HEK293T (cell line): ENCODE measurements at regions not wholly inside any gene's neighbourhood (a gene's known extent, or its start where the extent isn't known, plus 50 kb on each side); places are given as distances from the start of the nearest gene placed in this dataset.
"Not testable (repeated sequence)": the region's sequence is repeated elsewhere in the genome, so short reads cannot be mapped to it uniquely, and the experiment has no call there.

Experiments used
- CTCF ChIA-PET: fragments of 350-600 bp; formaldehyde crosslinking; extraction: SDS; loops from one replicate; lab custom pipeline; 2021; ENCODE audit warnings: antibody characterized with exemption, inconsistent platforms; lab: Yijun Ruan, JAX
- POLR2A ChIA-PET: fragments of 350-600 bp; formaldehyde crosslinking; extraction: SDS; loops from one replicate; lab custom pipeline; 2020; ENCODE audit warnings: antibody characterized with exemption, inconsistent platforms; lab: Yijun Ruan, JAX
- DNase-seq: peaks from one replicate; pipeline ENCODE4 v3.0.0; 2012; ENCODE audit warnings: mixed read lengths; ENCODE audit errors: extremely low spot score
- ARNT ChIP-seq: fragments of 450-650 bp; IDR thresholded peaks from 2 replicates; pipeline ENCODE4 v1.6.1; 2017; ENCODE audit warnings: mild to moderate bottlenecking
- BHLHE40 ChIP-seq: fragments of 450-650 bp; IDR thresholded peaks from 2 replicates; pipeline ENCODE4 v1.6.1; 2016; ENCODE audit warnings: mild to moderate bottlenecking, moderate library complexity, borderline replicate concordance
- CTBP1 ChIP-seq: fragments of 450-650 bp; IDR thresholded peaks from 2 replicates; pipeline ENCODE4 v1.6.1; 2016; ENCODE audit warnings: borderline replicate concordance
- ELF4 ChIP-seq: fragments of 450-650 bp; IDR thresholded peaks from 2 replicates; pipeline ENCODE4 v1.6.1; 2017; ENCODE audit warnings: antibody characterized with exemption
- FOXA1 ChIP-seq: fragments of 450-650 bp; IDR thresholded peaks from 2 replicates; pipeline ENCODE4 v1.6.1; 2016; ENCODE audit warnings: mild to moderate bottlenecking
- FOXK2 ChIP-seq: fragments of 450-650 bp; IDR thresholded peaks from 2 replicates; pipeline ENCODE4 v1.6.1; 2016; ENCODE audit warnings: mild to moderate bottlenecking
- FOXM1 ChIP-seq: fragments of 450-650 bp; IDR thresholded peaks from 2 replicates; pipeline ENCODE4 v1.6.1; 2017; ENCODE audit warnings: mild to moderate bottlenecking, borderline replicate concordance
- HDGF ChIP-seq: fragments of 450-650 bp; IDR thresholded peaks from 2 replicates; pipeline ENCODE4 v1.6.1; 2017; ENCODE audit warnings: antibody characterized with exemption, borderline replicate concordance
- L3MBTL2 ChIP-seq: fragments of 450-650 bp; conservative IDR thresholded peaks from 2 replicates; pipeline ENCODE4 v1.6.1; 2016; ENCODE audit warnings: mild to moderate bottlenecking
- LEF1 ChIP-seq: fragments of 450-650 bp; IDR thresholded peaks from 2 replicates; pipeline ENCODE4 v1.6.1; 2017; ENCODE audit warnings: mild to moderate bottlenecking, borderline replicate concordance
- NFRKB ChIP-seq: fragments of 450-650 bp; IDR thresholded peaks from 2 replicates; pipeline ENCODE4 v1.6.1; 2016; ENCODE audit warnings: mild to moderate bottlenecking, moderate library complexity
- SP1 ChIP-seq: fragments of 450-650 bp; IDR thresholded peaks from 2 replicates; pipeline ENCODE4 v1.6.1; 2017
- SUZ12 ChIP-seq: fragments of 450-650 bp; IDR thresholded peaks from 2 replicates; pipeline ENCODE4 v1.6.1; 2016; ENCODE audit warnings: mild to moderate bottlenecking
- TARDBP ChIP-seq: fragments of 450-650 bp; IDR thresholded peaks from 2 replicates; pipeline ENCODE4 v1.6.1; 2016
- ZNF384 ChIP-seq: fragments of 450-650 bp; IDR thresholded peaks from 2 replicates; pipeline ENCODE4 v1.6.1; 2016
- TF ChIP-seq, protein P1 (sequence below): fragments of 450-650 bp; IDR thresholded peaks from 2 replicates; pipeline ENCODE4 v1.6.1; 2016

DNA sequence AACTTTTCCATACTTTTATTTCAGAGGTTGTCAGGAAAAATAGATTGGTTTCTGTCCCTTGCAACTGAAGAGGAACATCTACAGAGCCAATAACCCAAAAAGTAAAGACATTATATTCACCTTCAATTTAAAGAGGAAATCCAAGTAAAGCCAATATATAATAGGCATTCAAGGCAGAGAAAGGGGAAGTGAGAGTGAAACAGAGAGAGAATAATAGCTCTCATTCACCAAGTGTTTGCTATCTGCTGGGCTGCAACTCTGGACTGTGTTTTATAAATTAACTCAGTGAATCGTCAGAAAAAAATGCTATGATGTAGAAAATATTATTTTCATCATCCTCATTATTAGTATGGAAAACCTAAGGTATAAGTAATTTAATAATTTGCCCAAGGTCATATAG is 448.5 kb downstream of the TRAM1L1 start:
- ChIA-PET CTCF (no interaction called here), POLR2A (no interaction called here)
- DNase-seq = no peak
- TF ChIP-seq, protein P1, sequence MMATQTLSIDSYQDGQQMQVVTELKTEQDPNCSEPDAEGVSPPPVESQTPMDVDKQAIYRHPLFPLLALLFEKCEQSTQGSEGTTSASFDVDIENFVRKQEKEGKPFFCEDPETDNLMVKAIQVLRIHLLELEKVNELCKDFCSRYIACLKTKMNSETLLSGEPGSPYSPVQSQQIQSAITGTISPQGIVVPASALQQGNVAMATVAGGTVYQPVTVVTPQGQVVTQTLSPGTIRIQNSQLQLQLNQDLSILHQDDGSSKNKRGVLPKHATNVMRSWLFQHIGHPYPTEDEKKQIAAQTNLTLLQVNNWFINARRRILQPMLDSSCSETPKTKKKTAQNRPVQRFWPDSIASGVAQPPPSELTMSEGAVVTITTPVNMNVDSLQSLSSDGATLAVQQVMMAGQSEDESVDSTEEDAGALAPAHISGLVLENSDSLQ = no peak
- TF ChIP-seq LEF1 (no peak), ZNF384 (no peak), FOXK2 (no peak), FOXM1 (no peak)

- no peak for DNase-seq
- ChIA-PET CTCF (no interaction called here), POLR2A (no interaction called here)
- no peak for TF ChIP-seq ARNT
- no peak for TF ChIP-seq HDGF
- no peak for TF ChIP-seq CTBP1
- no peak for TF ChIP-seq FOXA1
- TF ChIP-seq FOXK2 = no peak
- TF ChIP-seq SUZ12 = no peak
- no peak for TF ChIP-seq ELF4
- TF ChIP-seq ZNF384 = no peak
- no peak for TF ChIP-seq TARDBP
- no peak for TF ChIP-seq BHLHE40
- TF ChIP-seq LEF1 = no peak
- no peak for TF ChIP-seq L3MBTL2
- TF ChIP-seq NFRKB = no peak
- TF ChIP-seq, protein P1 = no peak
- no peak for TF ChIP-seq SP1
- no peak for TF ChIP-seq FOXM1
These were observed 453.1 kb downstream of the TRAM1L1 start for GRCh38 chr4:116632269-116632668.

DNA sequence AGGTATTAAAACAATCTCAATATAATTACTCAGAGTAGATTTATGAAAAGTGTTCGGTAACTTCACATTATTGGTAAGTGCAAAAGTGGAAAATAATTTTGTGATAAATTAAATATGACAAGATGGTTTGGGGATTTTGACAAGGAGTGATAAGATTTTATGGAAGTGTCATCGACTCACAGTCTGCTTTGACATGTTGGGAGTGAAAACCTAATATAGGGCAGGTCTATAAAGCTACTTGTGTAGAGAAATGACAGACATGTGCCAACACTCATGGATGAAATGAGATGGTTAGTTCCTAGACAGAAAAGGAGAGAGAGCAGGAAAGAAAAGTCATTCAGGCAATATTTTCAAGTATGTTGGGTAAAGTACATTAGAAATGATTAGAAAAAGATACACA is 456.8 kb downstream of the TRAM1L1 start:
- ChIA-PET CTCF (no interaction called here), POLR2A (no interaction called here)
- no peak for TF ChIP-seq ZNF384
- no peak for DNase-seq

DNA sequence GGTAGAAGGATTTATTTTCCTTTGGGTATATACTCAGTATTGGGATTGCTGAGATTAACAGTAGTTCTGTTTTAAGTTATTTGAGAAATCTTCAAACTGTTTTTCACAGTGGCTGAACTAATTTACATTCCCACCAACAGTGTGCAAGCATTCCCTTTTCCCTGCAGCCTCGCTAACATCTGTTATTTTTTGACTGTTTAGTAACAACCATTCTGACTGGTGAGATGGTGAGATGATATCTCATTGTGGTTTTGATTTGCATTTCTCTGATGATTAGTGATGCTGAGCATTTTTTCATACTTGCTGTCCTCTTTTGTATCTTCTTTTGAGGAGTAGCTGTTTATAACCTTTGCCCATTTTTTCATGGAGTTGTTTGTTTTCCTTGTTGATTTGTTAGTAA is 457.8 kb downstream of the TRAM1L1 start:
- no peak for DNase-seq
- POLR2A ChIA-PET = no interaction called here
- TF ChIP-seq ARNT (no peak), L3MBTL2 (no peak), TARDBP (no peak), HDGF (no peak), SUZ12 (no peak), FOXK2 (no peak), NFRKB (no peak), FOXM1 (no peak), LEF1 (no peak)
- CTCF ChIA-PET = no interaction called here

- POLR2A ChIA-PET, DNase-seq, CTCF ChIA-PET: not testable (repeated sequence)
These were observed 465.9 kb downstream of the TRAM1L1 start for GRCh38 chr4:116619508-116619907.

DNA sequence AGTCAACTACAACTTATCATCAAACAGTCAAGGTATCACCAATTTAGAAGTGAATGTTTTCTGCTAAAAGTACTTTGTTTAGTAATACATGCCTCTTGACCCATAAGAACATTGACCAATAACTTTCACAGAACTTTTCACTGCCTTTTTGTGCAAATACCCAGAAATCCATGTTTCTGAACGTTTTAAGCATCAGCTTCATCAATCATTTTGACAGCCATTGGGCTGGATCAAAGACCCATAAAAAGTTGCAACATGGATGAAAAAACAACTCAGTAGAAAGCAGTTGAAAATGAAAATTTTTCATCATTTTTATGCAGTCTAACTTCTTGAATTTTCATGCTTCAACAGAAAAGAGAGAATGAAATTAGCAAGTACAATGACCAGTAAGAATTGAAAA is 466.7 kb downstream of the TRAM1L1 start:
- POLR2A ChIA-PET = no interaction called here
- CTCF ChIA-PET = no interaction called here
- TF ChIP-seq, protein P1 = peak; percentile 61
- TF ChIP-seq FOXM1 (no peak), SUZ12 (no peak), BHLHE40 (no peak), NFRKB (no peak)

DNA sequence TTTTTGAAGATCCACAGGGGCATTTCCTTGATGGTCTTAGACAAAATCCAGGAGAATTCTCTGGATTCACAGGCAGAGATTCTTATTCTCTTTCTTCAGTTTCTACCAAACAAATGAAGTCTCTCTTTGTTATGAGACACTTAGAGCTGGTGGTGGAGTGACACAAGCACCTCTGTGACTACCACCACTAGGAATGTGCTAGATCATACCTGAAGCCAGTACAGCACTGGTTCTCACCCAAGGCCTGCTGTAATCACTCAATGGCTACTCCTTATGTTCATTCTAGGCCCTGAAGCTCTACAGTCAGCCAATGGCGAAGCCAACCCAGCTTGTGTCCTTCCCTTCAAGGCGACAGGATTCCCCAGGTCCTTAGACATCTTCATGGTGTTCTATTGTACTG is 482.3 kb downstream of the TRAM1L1 start:
- no peak for DNase-seq
- POLR2A ChIA-PET = no interaction called here
- TF ChIP-seq HDGF = no peak
- no peak for TF ChIP-seq ARNT
- TF ChIP-seq FOXM1 = no peak
- no peak for TF ChIP-seq ZNF384
- no peak for TF ChIP-seq SUZ12
- TF ChIP-seq, protein P1 = no peak
- no peak for TF ChIP-seq SP1
- no peak for TF ChIP-seq LEF1
- no peak for TF ChIP-seq FOXA1
- no peak for TF ChIP-seq L3MBTL2
- TF ChIP-seq TARDBP = no peak
- TF ChIP-seq FOXK2 = no peak
- no peak for TF ChIP-seq CTBP1
- TF ChIP-seq NFRKB = no peak
- TF ChIP-seq BHLHE40 = no peak
- TF ChIP-seq ELF4 = no peak
- CTCF ChIA-PET = no interaction called here

More for the DNA sequence above, 466.7 kb downstream of the TRAM1L1 start:
- DNase-seq = no peak
